ENCODE measurements at regions not wholly inside any gene's neighbourhood (a gene's known extent, or its start where the extent isn't known, plus 50 kb on each side); places are given as distances from the start of the nearest gene placed in this dataset.

DNA sequence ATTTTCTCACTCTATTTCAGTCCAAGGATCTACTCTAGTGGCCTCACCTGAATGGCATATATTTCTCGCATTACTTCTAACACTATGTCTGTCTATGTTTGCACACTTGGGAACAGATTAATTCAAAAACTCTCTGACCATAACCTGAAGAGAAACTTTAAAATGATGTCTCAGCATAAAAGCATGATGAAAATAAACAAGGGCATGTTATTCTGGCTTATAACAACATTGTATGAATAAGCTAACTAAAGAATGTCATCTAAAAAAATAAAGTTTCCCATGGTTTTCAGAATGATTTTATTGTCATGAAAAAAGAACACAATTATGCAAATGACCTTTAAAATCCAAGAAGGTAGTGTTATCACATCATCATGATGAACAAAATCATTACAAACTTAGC lies 85.5 kb upstream of the ROBO2 start:
- no peak for TF ChIP-seq EZH2 (IDR thresholded peaks at IDR 0.05; ENCODE audit: borderline replicate concordance, insufficient read depth, low read depth, low read length, poor library complexity, severe bottlenecking)
- peaks cover 4% of the 10 kb centered on the region for H3K9me3 Mint-ChIP-seq (ENCODE audit: insufficient read depth)
- no peak overlapping the region for H3K4me3 Mint-ChIP-seq
- H3K4me2 ChIP-seq (replicated peaks; ENCODE audit: low read depth, low read length, poor library complexity, severe bottlenecking), result no peak overlapping the region
- no peaks in the 10 kb centered on the region for H3K4me1 ChIP-seq (ENCODE audit: control insufficient read depth in 2 of 2, insufficient read depth in 2 of 2, low read length in 2 of 2)
- no peaks in the 10 kb centered on the region for H3K27me3 ChIP-seq (replicated peaks in 1 of 4; ENCODE audit: control extremely low read depth in 1 of 4, control insufficient read depth in 3 of 4, insufficient read depth in 4 of 4, low read length in 3 of 4)
- H3K27ac Mint-ChIP-seq, result no peak overlapping the region
- no peak overlapping the region for H3K9ac ChIP-seq (ENCODE audit: low read length)
- POLR2A ChIA-PET, result no interaction called here
- ATAC-seq (ENCODE audit: low read depth) (no peak), DNase-seq (no peak)
- no peak overlapping the region for H3K27ac ChIP-seq (ENCODE audit: low read length in 2 of 2)
- H3K4me1 Mint-ChIP-seq, result no peaks in the 10 kb centered on the region
- intact Hi-C loops (cut with micrococcal nuclease), result no loop called here
- CTCF ChIA-PET, result no interaction called here
- no peaks in the 10 kb centered on the region for H3K27me3 Mint-ChIP-seq
- no peaks in the 10 kb centered on the region for H3K79me2 ChIP-seq (ENCODE audit: control insufficient read depth, insufficient read depth, low read length)
- H2AFZ ChIP-seq (ENCODE audit: insufficient read depth, low read depth, low read length, poor library complexity, severe bottlenecking), result no peak overlapping the region
- no CpG with 5 or more reads among the region's 1 CpG for WGBS (ENCODE audit: insufficient coverage)
- H3K9me3 ChIP-seq (ENCODE audit: control extremely low read depth in 1 of 3, control insufficient read depth in 2 of 3, insufficient read depth in 1 of 3, low read length in 2 of 3), result no peaks in the 10 kb centered on the region
- H3K4me3 ChIP-seq (ENCODE audit: control extremely low read depth in 1 of 5, extremely low read depth in 1 of 5, insufficient read depth in 1 of 5, low read depth in 2 of 5, low read length in 4 of 5), result no peak overlapping the region
- H3K36me3 ChIP-seq (replicated peaks in 1 of 2; ENCODE audit: control extremely low read depth in 1 of 2, control insufficient read depth in 1 of 2, extremely low read depth in 1 of 2, insufficient read depth in 2 of 2, low read length in 1 of 2), result no peaks in the 10 kb centered on the region
- no peaks in the 10 kb centered on the region for H4K20me1 ChIP-seq (ENCODE audit: control insufficient read depth, insufficient read depth, low read length, poor library complexity, severe bottlenecking)

DNA sequence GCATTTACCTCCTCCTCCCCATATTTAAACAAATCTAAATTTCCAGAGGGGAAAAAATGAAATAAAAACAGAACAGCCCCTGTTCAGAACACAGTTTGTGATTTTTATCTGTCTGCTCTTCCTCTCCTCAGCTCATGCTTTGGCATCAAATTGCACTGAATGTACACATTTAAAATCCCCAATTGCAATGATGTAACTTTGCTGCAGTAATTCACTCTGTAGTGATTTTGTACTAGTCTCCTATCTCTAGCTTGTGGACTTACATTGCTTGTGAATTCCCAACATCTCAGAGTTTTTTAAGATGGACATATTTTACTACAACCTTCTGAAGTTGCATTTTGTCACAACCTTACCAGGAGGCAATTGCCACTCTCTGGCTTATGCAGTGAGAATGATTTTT lies 81.6 kb upstream of the ROBO2 start:
- peaks cover 0 to 5% (median 0%) of the 10 kb centered on the region in 3 donors for H3K9me3 ChIP-seq (ENCODE audit: control extremely low read depth in 1 of 3, control insufficient read depth in 2 of 3, insufficient read depth in 1 of 3, low read length in 2 of 3)
- ATAC-seq (ENCODE audit: low read depth) (no peak), DNase-seq (no peak)
- no peaks in the 10 kb centered on the region for H3K4me1 ChIP-seq (ENCODE audit: control insufficient read depth in 2 of 2, insufficient read depth in 2 of 2, low read length in 2 of 2)
- Mint-ChIP-seq H3K27ac (no peak overlapping the region), H3K27me3 (no peaks in the 10 kb centered on the region), H3K4me3 (no peak overlapping the region), H3K4me1 (no peaks in the 10 kb centered on the region), H3K9me3 (ENCODE audit: insufficient read depth) (peaks cover 2% of the 10 kb centered on the region)
- no peak overlapping the region for H2AFZ ChIP-seq (ENCODE audit: insufficient read depth, low read depth, low read length, poor library complexity, severe bottlenecking)
- no peaks in the 10 kb centered on the region for H3K36me3 ChIP-seq (replicated peaks in 1 of 2; ENCODE audit: control extremely low read depth in 1 of 2, control insufficient read depth in 1 of 2, extremely low read depth in 1 of 2, insufficient read depth in 2 of 2, low read length in 1 of 2)
- H3K27ac ChIP-seq (ENCODE audit: low read length in 2 of 2), result no peak overlapping the region
- H3K9ac ChIP-seq (ENCODE audit: low read length), result no peak overlapping the region
- H4K20me1 ChIP-seq (ENCODE audit: control insufficient read depth, insufficient read depth, low read length, poor library complexity, severe bottlenecking), result no peaks in the 10 kb centered on the region
- ChIA-PET CTCF (no interaction called here), POLR2A (no interaction called here)
- no peak overlapping the region for H3K4me2 ChIP-seq (replicated peaks; ENCODE audit: low read depth, low read length, poor library complexity, severe bottlenecking)
- TF ChIP-seq, protein P1, sequence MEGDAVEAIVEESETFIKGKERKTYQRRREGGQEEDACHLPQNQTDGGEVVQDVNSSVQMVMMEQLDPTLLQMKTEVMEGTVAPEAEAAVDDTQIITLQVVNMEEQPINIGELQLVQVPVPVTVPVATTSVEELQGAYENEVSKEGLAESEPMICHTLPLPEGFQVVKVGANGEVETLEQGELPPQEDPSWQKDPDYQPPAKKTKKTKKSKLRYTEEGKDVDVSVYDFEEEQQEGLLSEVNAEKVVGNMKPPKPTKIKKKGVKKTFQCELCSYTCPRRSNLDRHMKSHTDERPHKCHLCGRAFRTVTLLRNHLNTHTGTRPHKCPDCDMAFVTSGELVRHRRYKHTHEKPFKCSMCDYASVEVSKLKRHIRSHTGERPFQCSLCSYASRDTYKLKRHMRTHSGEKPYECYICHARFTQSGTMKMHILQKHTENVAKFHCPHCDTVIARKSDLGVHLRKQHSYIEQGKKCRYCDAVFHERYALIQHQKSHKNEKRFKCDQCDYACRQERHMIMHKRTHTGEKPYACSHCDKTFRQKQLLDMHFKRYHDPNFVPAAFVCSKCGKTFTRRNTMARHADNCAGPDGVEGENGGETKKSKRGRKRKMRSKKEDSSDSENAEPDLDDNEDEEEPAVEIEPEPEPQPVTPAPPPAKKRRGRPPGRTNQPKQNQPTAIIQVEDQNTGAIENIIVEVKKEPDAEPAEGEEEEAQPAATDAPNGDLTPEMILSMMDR (IDR thresholded peaks at IDR 0.05), result no peak
- no peak for TF ChIP-seq EZH2 (IDR thresholded peaks at IDR 0.05; ENCODE audit: borderline replicate concordance, insufficient read depth, low read depth, low read length, poor library complexity, severe bottlenecking)
- intact Hi-C loops (cut with micrococcal nuclease), result no loop called here
- H3K79me2 ChIP-seq (ENCODE audit: control insufficient read depth, insufficient read depth, low read length), result no peaks in the 10 kb centered on the region
- H3K27me3 ChIP-seq (replicated peaks in 1 of 4; ENCODE audit: control extremely low read depth in 1 of 4, control insufficient read depth in 3 of 4, insufficient read depth in 4 of 4, low read length in 3 of 4), result no peaks in the 10 kb centered on the region
- no peak overlapping the region for H3K4me3 ChIP-seq (ENCODE audit: control extremely low read depth in 1 of 5, extremely low read depth in 1 of 5, insufficient read depth in 1 of 5, low read depth in 2 of 5, low read length in 4 of 5)
